IPS DF 19.7 (cell line): ENCODE measurements at regions not wholly inside any gene's neighbourhood (a gene's known extent, or its start where the extent isn't known, plus 50 kb on each side); places are given as distances from the start of the nearest gene placed in this dataset.
"Not testable (repeated sequence)": the region's sequence is repeated elsewhere in the genome, so short reads cannot be mapped to it uniquely, and the experiment has no call there.

ENCODE experiments used
- DNase-seq: peaks from one replicate; pipeline ENCODE4 v3.0.0-alpha.2; 2013; ENCODE audit warnings: low read depth, low spot score

DNA sequence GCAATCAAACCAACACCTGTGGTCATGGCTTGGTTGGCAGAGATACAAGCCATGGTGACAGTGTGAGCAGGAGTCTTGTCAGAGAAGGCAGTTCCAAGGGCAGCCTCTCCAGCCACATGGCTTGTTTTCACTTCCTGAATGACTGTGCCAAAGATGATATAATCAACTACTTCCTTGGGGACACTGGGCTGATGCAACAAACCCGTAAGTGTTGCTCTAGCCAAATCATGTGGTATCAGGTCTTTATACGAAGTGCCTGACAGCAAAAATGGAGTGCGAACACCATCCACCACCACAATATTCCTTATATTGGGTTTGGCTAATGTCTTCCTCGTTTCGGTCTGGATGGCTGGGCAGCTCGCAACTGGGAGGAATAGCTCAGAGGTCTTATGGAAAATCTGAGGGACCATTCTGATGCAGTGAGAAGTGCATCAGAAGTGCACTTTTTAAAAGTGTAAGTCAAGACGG, 922.0 kb downstream of the NLGN4X start:
- no peak for DNase-seq

GRCh38 chrX:5305452-5305851, 923.2 kb downstream of the NLGN4X start:
- no peak for DNase-seq

GRCh38 chrX:5295004-5295403, 933.7 kb downstream of the NLGN4X start:
- DNase-seq = no peak

GRCh38 chrX:5290635-5291034, 938.0 kb downstream of the NLGN4X start:
- no peak for DNase-seq

- DNase-seq = not testable (repeated sequence)
Measured at GRCh38 chrX:5289949-5290348, 938.7 kb downstream of the NLGN4X start.

DNA sequence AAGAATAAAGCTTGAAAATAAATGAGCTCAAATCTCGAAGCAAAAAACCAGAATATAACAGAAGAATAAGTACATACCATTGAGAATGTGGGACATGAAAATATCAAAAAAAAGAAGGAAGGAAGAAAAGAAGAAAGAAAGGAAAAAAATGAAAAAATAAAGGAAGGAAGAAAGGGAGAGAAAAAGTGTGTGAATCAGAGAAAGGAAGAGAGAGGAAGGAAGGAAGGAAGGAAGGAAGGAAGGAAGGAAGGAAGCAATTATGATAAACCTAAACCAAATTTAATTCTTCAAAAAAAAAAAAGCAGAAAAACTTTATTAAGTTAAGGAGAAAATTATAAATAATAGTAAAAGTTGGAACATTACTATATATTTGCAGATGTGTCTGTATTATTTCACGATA, 949.8 kb downstream of the NLGN4X start:
- DNase-seq = no peak

GRCh38 chrX:5265324-5265850, 963.3 kb downstream of the NLGN4X start:
- no peak for DNase-seq

DNA sequence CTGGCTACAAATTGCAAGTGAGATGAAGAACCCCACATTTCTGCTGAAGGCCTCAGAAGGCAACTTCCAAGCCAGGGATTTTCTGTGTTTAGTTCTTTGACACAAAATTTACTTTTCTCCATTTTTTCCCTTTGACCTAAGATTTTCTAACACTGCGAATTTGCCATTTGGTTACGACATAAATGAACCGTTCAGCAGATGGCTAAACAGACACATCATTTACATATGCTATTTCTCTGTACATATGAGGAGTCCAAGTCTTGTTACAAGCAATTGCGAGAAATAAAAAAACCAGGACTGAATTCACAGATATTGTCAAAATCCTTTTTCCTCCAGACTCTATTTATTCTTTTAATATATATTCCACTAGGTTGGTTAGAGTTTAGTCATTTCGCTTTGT, 978.6 kb downstream of the NLGN4X start:
- DNase-seq = no peak

DNA sequence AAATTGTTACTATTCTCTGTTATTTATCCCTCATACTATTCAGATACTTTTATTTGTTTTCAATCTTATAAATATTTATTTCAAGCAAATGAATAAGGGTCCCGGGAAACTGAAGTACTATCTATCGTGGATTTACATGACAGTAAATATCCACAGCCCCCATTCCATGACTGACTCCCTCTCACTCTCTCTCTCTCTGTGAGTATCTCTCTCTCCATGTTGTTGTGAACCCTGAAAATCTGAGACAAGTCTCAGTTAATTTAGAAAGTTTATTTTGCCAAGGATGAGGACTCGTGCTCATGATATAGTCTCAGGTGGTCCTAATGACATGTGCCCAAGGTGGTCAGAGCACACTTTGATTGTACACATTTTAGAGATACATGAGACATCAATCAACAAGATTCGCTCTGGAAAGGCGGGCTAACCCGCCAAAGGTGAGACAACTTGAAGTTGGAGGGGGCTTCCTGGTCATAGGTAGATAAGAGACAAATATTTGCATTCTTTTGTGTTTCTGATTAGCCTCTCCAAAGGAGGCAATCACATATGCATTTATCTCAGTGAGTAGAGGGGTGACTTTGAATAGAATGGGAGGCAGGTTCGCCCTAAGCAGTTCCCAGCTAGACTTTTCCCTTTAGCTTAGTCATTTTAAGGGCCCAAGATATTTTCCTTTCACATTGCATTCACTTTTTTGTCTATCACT, 986.4 kb downstream of the NLGN4X start:
- no peak for DNase-seq

DNA sequence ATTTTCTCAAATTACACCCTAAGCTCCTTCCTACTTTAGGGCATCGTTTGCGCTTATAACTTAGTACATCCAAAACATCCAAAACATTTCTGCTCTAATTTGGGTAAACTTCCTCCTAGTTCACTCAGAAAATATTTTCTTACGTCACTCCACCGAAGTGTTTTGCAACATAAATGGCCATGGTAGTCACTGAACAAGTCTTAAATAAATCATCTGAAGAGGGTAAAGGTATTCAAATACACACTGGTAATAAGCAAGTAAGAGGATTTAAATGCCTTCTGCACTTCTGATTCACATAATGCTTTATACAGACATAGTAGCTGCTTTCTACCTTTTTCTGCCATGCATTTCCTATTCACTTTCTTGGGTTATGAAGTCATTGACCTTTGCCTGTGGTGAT, 991.9 kb downstream of the NLGN4X start:
- no peak for DNase-seq

DNA sequence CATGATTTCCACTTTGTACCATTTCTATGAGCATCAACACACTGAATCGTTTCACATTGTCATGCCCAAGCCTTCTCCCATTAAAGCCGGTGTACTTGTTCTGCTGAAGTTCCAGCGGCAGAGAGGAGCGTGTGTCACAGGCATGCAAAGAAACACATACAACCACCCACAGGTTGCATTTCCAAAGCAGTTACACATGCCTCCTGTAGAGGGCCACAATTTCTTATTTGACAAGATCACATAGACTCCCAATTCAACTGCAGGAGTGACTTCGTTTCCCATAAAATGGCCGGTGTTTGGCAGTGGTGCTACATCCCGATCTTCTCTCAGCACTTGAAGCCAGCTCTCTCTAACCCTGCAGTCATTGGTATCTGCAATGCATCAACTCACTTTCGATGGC, 992.6 kb downstream of the NLGN4X start:
- DNase-seq = no peak

DNA sequence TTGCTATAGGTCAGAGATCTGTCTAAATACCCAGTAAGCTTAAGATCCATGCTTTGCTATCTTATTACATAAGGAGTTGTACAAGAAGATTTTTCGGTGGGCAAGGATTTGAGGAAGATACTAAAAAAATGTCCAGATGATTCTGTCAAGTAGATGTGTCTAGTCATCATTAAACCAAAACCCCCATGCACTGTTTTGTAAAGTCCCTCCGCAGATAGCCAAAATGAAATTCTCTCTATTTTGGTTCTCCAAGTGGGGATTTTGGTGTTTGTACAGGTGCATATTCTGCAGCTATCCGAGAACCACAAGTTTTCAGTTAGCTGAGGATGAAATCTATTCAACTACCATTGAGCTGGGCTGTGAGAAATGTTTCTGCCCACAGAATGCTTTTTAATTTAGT, 994.8 kb downstream of the NLGN4X start:
- no peak for DNase-seq

DNA sequence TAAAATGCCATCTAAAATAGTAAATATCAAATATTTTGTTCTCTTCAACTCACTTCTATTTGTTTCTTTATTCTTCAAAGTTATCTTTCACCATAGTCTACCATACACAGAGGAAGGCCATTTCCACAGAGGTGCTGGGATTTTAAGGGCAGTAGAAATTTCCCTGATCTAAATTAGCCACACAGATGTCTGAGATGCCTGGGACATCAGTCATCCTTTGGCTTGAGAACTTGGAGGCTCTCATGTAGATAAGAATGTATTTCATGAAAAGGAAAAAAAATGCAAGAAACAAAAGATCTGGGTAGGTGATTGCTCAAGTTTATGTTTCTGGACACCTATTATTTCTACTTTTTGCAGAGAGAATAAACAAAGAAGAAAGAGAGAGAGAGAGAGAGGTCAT, 1008.2 kb downstream of the NLGN4X start:
- DNase-seq = no peak

GRCh38 chrX:5194806-5195205, 1033.9 kb downstream of the NLGN4X start:
- no peak for DNase-seq

- DNase-seq = no peak
Measured at GRCh38 chrX:5180135-5180741, 1048.4 kb downstream of the NLGN4X start.

DNA sequence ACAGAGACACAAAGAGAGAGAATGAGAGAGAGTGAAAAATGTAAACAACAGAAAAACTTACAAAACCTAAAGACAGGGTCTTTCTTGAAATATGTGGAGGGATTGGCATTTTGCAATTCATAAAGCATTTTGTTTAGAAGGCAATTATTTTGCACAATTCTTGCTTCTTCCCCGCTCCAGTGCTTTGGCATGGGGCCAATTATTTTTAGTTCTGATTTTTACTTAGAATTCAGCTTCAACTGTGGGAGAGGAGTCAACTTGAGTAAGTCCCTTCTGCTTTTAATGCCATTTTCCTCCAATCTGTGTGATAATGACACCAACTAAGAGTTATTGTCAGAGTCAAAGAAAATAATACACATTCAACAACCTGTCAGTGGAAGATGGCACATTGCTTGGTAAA, 1051.9 kb downstream of the NLGN4X start:
- DNase-seq = no peak

- DNase-seq = no peak
Measured at GRCh38 chrX:5163663-5164062, 1065.0 kb downstream of the NLGN4X start.

DNA sequence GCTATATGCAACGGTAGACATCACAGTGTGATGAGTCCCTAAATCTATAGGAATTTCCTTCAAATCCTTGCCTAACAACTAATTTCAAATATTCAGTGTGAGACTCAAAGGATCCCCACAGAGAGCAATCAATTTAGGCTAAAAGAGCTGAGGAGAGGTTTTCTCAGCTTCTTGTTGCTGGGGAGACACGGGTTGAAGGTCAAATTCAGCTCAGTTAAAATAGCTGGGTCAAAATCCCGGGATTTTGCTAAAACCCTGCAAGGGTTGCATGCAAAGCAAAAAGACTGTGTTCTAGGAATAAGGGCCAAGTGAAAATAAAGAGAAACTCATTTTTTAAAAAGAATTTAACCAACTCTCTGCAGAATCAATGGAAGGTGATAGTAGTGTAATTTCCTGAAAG, 1073.4 kb downstream of the NLGN4X start:
- DNase-seq = no peak

DNA sequence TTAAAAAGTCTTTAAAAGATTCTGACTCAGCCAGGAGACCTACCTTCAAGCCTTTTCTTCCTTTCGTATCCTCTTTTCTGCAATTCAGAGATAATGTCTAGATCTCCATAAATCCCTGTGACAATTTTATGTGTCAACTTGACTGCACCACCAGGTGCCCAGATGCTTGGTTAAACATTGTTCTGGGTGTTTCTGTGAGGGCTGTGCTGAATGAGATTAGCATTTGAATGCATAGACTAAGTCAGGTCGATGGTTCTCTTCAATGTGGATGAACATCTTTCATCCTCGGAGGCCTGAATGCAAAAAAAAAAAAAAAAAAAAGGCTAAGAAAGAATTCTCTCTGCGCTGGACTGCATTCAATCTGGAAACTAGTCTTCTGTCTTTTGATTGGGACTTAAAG, 1082.7 kb downstream of the NLGN4X start:
- no peak for DNase-seq

DNA sequence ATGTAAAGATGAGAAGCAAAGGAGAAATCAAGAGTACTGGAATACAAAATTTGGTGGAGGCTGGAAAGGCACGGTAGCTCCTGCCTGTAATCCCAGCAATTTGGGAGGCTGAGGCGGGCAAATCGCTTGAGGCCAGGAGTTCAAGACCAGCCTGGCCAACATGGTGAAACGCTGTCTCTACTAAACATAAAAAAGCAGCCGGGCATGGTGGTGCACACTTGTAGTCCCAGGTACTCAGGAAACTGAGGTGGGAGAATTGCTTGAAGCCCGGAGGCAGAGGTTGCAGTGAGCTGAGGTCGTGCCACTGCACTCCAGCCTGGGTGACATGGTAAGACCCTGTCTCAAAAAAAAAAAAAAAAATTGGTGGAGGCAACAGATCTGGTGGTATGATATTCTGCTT, 1086.0 kb downstream of the NLGN4X start:
- DNase-seq = no peak

DNA sequence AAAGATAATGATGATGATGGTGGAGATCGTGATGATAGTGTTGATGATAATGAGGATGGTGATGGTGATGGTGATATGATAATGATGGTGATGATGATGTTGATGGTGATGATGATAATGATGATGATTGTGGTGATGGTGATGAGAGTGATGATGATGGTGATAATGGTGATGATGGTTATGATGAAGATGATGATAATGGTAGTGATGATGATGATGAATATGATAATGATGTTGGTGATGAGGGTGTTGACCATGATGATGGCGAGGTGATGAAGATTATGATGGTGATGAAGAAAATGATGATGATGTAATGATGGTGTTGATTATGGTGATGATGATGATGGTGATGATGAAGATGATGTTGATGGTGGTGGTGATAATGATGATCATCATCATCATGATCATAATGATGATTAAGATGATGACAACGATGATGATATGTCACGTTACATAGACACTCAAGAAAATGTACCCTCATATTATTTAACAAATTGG, 1106.4 kb downstream of the NLGN4X start:
- no peak for DNase-seq

DNA sequence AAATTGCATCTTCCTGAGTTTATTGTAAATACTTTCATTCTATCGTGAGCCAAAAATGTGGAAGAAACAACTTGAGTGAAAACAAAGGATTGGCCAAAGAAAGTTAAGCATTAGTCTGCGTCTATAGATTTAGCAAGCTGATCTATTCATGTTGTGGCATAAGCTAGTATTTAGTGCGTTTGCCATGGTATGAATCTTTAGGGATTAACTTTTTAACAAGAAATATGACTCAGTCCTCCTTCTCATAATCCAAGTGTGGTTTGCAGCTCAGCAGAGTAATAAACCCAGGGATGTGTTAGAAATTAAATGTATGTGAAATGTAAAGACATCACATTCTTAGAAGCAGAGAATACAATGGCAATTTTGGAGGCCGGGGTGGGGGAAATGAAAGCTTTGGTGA, 1110.9 kb downstream of the NLGN4X start:
- DNase-seq = no peak

- DNase-seq = no peak
Measured at GRCh38 chrX:5113128-5113527, 1115.5 kb downstream of the NLGN4X start.
